HFF-Myc (cell line): ENCODE measurements at regions not wholly inside any gene's neighbourhood (a gene's known extent, or its start where the extent isn't known, plus 50 kb on each side); places are given as distances from the start of the nearest gene placed in this dataset.

ENCODE experiments used
- DNase-seq: peaks from one replicate; pipeline ENCODE4 v3.0.0-alpha.2; 2011; ENCODE audit warnings: low read depth; ENCODE audit errors: extremely low read depth
- H3K4me3 ChIP-seq: replicated peaks from 2 replicates; pipeline ENCODE4 v1.5.1; 2011; ENCODE audit warnings: low read depth, mild to moderate bottlenecking, control low read depth, low read length
- TF ChIP-seq, protein P1 (sequence below): IDR thresholded peaks from 2 replicates; pipeline ENCODE4 v1.5.1; 2012; ENCODE audit warnings: mild to moderate bottlenecking, low read depth, low read length, control low read depth; ENCODE audit errors: missing control alignments

GRCh38 chr3:117688583-117688982 lies 979.0 kb downstream of the TUSC7 start:
- no peak overlapping the region for H3K4me3 ChIP-seq
- DNase-seq: no peak
- TF ChIP-seq, protein P1, sequence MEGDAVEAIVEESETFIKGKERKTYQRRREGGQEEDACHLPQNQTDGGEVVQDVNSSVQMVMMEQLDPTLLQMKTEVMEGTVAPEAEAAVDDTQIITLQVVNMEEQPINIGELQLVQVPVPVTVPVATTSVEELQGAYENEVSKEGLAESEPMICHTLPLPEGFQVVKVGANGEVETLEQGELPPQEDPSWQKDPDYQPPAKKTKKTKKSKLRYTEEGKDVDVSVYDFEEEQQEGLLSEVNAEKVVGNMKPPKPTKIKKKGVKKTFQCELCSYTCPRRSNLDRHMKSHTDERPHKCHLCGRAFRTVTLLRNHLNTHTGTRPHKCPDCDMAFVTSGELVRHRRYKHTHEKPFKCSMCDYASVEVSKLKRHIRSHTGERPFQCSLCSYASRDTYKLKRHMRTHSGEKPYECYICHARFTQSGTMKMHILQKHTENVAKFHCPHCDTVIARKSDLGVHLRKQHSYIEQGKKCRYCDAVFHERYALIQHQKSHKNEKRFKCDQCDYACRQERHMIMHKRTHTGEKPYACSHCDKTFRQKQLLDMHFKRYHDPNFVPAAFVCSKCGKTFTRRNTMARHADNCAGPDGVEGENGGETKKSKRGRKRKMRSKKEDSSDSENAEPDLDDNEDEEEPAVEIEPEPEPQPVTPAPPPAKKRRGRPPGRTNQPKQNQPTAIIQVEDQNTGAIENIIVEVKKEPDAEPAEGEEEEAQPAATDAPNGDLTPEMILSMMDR: no peak

- DNase-seq: no peak
Measured at GRCh38 chr3:117691526-117691925, 981.9 kb downstream of the TUSC7 start.

GRCh38 chr3:117692416-117692995 lies 982.9 kb downstream of the TUSC7 start:
- H3K4me3 ChIP-seq: no peak overlapping the region
- TF ChIP-seq, protein P1: no peak
- DNase-seq: no peak

More at GRCh38 chr3:117691526-117691925, 981.9 kb downstream of the TUSC7 start:
- TF ChIP-seq, protein P1: no peak
- H3K4me3 ChIP-seq: no peak overlapping the region

DNA sequence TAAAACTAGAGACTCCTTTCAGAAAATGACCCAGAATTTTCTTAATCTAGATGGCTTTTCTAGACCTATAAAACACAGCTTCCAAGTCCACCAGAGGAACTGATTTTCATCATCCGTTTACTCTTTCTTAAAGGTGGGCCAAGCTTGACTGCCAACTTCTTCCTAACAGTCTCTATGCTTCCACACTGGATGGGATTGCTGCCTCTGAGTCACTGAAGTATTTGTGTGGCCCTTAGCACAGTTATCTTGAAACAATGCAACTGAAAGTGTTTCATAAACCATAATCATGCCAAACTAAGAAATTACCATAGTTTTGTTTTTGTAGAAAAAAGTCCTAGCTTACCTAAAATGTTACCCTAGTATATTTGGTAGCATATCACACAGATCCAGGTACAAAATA lies 985.7 kb downstream of the TUSC7 start:
- TF ChIP-seq, protein P1: no peak
- H3K4me3 ChIP-seq: no peak overlapping the region
- no peak for DNase-seq

DNA sequence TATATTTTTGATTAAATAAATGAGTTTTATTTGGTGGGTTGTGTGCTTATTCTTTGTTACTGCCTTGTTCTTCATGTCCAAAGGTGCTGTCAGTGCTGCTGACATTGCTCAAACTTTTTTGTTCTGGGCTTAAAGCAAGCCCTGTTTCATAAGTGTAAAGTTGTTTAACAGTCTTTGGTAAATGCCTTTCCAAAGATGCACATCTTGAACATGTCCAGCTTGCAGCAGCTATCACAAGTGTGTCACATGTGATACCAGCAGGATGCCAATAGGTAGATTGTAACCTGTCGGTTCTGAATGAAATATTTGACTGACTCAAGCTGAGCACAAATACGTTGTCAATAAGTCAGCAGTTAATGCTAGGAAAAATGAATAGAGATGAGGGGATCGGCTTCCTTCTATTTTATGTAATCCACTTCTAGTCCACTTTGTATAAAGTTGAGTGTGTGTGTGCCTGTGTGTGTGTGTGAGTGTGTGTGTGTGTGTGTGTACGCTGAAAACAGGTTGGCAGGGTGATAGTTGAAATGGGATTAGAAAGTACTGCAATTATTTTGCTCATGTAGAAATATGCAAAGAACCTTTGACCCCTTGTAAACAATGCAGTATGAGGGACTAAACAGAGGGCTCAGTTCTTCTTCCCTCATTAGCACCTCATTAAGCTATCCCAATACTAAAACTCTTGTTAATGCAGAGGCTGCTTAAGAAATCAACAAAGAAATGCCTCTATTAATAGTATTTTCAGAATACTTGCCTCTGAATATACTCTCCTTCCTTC lies 986.5 kb downstream of the TUSC7 start:
- DNase-seq: no peak
- H3K4me3 ChIP-seq: no peak overlapping the region
- TF ChIP-seq, protein P1: no peak

DNA sequence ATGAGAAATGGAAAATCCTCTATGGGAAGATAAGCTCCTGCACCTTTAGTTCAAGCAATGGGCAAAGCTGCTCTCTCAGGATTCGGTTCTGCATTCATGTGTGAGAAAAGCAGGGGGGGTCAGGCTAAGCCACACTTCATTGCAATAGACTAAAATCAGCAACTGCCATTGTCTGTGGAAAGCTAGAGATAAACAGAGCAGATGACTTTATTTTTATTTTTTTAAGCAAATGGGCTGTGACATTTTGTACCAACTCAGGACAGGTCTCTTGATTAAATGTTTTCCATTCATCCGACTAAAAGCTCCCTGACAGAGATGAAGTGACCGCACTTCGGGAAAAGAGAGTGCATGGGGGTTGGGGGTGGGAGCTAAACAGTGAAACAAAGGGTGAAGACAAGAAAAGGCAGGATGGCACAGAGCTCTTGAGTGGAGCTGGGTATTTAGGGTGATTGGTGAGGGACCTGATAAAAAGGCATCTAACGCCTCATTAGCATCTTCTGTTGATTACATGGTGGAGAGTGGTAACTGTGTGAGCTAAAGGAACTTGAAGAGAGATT lies 987.4 kb downstream of the TUSC7 start:
- TF ChIP-seq, protein P1: no peak
- no peak for DNase-seq
- no peak overlapping the region for H3K4me3 ChIP-seq
